ENCODE measurements at regions not wholly inside any gene's neighbourhood (a gene's known extent, or its start where the extent isn't known, plus 50 kb on each side); places are given as distances from the start of the nearest gene placed in this dataset.
"Not testable (repeated sequence)": the region's sequence is repeated elsewhere in the genome, so short reads cannot be mapped to it uniquely, and the experiment has no call there.

DNA sequence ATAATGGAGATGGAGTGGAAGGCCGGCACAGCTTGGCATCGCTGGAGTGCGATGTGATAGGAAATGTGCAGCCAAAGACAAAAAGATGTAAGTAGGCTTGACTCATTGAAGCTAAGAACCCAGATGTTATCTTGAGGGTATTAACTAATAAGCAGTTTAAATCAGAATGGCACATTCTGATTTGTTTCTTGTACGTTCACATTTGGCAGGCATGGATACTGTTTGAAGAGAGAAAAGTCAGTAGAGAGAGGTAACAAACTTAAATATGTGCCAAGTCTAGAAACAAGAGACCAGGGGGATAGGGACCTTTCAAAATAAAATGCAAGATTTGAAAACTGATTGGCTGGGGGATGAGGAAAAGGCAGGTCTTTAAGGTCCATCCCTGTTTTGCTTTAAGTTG is 51.0 kb downstream of the PPIAL4F start:
- not testable (repeated sequence) for H3K9me3 Mint-ChIP-seq; H3K4me1 Mint-ChIP-seq; H3K27me3 Mint-ChIP-seq; H3K4me3 Mint-ChIP-seq; H3K36me3 Mint-ChIP-seq; ATAC-seq (ENCODE audit: low read depth in 2 of 2); H3K27ac Mint-ChIP-seq
- peak; percentile 0 for DNase-seq
